Endothelial cell of umbilical vein (primary cell): ENCODE measurements at regions not wholly inside any gene's neighbourhood (a gene's known extent, or its start where the extent isn't known, plus 50 kb on each side); places are given as distances from the start of the nearest gene placed in this dataset.

Experiments used
- CTCF ChIP-seq, 2 donors: IDR thresholded peaks; 1 replicate in 1 of 2; 2 replicates in 1 of 2; pipeline ENCODE4 v1.5.1; 2011; ENCODE audit warnings: low read length in 2 of 2, mild to moderate bottlenecking in 2 of 2, moderate library complexity in 2 of 2, control low read depth in 1 of 2, inconsistent platforms in 1 of 2, low read depth in 1 of 2; ENCODE audit not compliant: insufficient read depth in 1 of 2; ENCODE audit errors: extremely low read depth in 1 of 2
- EZH2 ChIP-seq: IDR thresholded peaks from 2 replicates; pipeline ENCODE4 v1.6.1; 2012; ENCODE audit warnings: borderline replicate concordance, low read depth, mild to moderate bottlenecking, moderate library complexity, low read length, inconsistent platforms; ENCODE audit not compliant: severe bottlenecking
- GATA2 ChIP-seq: IDR thresholded peaks from 2 replicates; pipeline ENCODE4 v1.7.0; 2011; ENCODE audit warnings: low read depth, mild to moderate bottlenecking, moderate library complexity, mixed read lengths, low read length; ENCODE audit not compliant: insufficient read length, insufficient read depth
- JUN ChIP-seq: IDR thresholded peaks from 2 replicates; pipeline ENCODE4 v1.6.1; 2011; ENCODE audit warnings: borderline replicate concordance, low read depth; ENCODE audit not compliant: insufficient read length, insufficient read depth
- MAX ChIP-seq: IDR thresholded peaks from 2 replicates; pipeline ENCODE4 v1.6.1; 2011; ENCODE audit not compliant: insufficient read depth, insufficient read length
- MYC ChIP-seq: IDR thresholded peaks from one replicate; pipeline ENCODE4 v1.6.1; 2011; ENCODE audit warnings: mild to moderate bottlenecking, low read depth, low read length
- POLR2A ChIP-seq: IDR thresholded peaks from 2 replicates; pipeline ENCODE4 v1.6.1; 2012; ENCODE audit warnings: low read depth, mild to moderate bottlenecking, control low read depth, low read length
- POLR2AphosphoS5 ChIP-seq: IDR thresholded peaks from 2 replicates; pipeline ENCODE4 v1.6.1; 2012; ENCODE audit warnings: low read depth, mild to moderate bottlenecking, control low read depth, low read length, moderate library complexity; ENCODE audit not compliant: insufficient read depth

- TF ChIP-seq CTCF (IDR thresholded peaks at IDR 0.05; ENCODE audit: extremely low read depth in 1 of 2, insufficient read depth in 1 of 2, low read depth in 1 of 2, low read length in 2 of 2) (no peak), EZH2 (no peak), MAX (no peak), JUN (no peak), POLR2A (no peak), POLR2AphosphoS5 (no peak), GATA2 (no peak), MYC (no peak)
Measured at GRCh38 chr7:97601931-97602457, 129.9 kb upstream of the TAC1 start.
